ENCODE measurements at regions not wholly inside any gene's neighbourhood (a gene's known extent, or its start where the extent isn't known, plus 50 kb on each side); places are given as distances from the start of the nearest gene placed in this dataset.

DNA sequence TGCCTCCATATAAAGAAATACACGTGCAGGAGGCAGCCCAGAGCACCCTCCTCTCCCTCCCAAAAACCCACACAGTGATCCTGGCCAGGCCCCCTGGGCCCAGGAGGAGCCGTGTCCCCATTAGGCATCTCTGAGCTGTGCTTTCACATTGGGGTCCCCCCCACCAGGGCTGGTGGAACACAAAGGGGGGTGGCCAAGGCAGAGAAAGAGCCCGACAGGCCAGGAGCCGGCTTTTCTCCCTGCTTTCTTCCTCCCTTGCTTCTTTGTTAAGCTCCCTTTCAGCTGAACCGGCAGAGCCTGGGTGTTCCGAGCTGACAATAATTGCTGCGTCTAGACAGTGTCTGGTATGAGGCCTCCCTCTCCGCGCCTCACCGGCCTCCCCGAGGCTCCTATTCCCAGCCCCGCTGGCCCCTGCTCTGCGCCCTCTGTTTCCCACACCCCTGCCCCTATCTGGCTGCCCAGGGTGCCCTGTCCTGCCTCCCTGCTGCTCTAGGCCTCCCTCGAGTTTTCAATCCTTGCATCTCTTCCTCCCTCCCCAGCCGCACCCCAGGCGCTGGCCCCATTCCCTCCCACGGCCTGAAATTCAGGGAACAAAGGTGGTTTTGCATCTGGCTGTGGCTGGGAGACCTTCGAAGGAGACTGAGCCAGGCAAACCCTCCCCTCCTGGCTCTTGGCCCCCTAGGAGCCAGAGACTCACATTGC, 120.6 kb downstream of the C9orf50 start:
- H3K27ac ChIP-seq (ENCODE audit: low read depth, low read length) = peak overlapping the region; percentile 97
- H3K9me3 ChIP-seq (ENCODE audit: control insufficient read depth in 3 of 3, low read length in 3 of 3) = no peaks in the 10 kb centered on the region
- peak overlapping the region in 2 of 3 donors; percentile 40 to 62 for H3K9ac ChIP-seq (ENCODE audit: low read depth in 1 of 3, low read length in 3 of 3)
- H3K4me3 ChIP-seq (ENCODE audit: low read length in 3 of 3) = no peak overlapping the region
- H3K4me1 ChIP-seq (ENCODE audit: control insufficient read depth in 3 of 3, insufficient read depth in 3 of 3, low read length in 3 of 3) = peaks cover 26 to 41% (median 32%) of the 10 kb centered on the region in 3 donors
- no peaks in the 10 kb centered on the region for H3K27me3 ChIP-seq (ENCODE audit: control insufficient read depth in 3 of 3, insufficient read depth in 3 of 3, low read length in 3 of 3)
- H3K36me3 ChIP-seq (ENCODE audit: control insufficient read depth in 3 of 3, insufficient read depth in 3 of 3, low read length in 3 of 3) = peaks cover 0 to 12% (median 9%) of the 10 kb centered on the region in 3 donors

DNA sequence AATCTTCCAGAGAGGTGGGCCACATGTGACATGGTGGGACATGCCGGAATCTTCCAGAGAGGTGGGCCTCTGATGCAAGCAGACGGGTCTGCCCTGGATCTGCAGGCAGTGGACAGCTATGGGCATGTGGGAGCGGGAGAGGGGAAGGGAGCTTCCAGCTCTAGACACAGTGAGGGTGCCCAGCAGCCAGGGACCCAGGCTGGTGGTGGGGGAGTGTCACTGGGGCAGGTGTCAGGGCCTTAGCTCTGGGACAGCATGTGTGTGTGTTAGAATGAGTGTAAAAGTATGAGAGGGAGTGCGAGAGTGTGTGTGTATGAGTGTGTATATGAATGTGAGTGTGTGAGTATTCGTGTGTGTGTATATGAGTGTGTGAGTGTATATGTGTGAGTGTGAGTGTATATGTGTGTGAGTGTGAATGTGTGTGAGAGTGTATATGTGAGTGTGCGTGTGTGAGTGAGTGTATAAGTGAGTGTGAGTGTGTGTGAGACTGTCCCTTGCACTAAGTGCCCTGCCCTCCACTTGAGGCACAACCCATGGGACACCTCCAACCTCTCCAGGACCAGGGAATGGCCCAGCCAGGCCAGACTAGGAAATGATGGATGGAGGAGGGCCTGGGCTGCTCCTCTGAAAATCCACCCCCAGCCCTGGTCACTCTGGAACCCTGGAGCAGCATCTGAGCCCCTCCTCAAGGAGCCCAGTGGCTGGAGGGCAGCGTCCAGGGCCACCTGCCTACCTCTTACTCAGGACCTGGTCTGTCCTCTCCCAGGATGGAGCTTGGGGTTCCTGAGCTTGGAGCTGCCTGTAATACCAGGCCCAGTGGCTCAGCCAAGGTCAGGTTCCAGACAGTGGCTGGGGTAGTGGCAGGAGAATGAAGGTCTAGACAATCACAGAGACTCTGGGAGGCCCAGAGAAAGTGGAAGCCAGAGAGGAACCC, 122.2 kb downstream of the C9orf50 start:
- H3K27ac ChIP-seq (ENCODE audit: low read depth, low read length) = peak overlapping the region; percentile 97
- H3K27me3 ChIP-seq (ENCODE audit: control insufficient read depth in 3 of 3, insufficient read depth in 3 of 3, low read length in 3 of 3) = no peaks in the 10 kb centered on the region
- H3K9me3 ChIP-seq (ENCODE audit: control insufficient read depth in 3 of 3, low read length in 3 of 3) = no peaks in the 10 kb centered on the region
- peaks cover 0 to 7% (median 6%) of the 10 kb centered on the region in 3 donors for H3K36me3 ChIP-seq (ENCODE audit: control insufficient read depth in 3 of 3, insufficient read depth in 3 of 3, low read length in 3 of 3)
- H3K4me1 ChIP-seq (ENCODE audit: control insufficient read depth in 3 of 3, insufficient read depth in 3 of 3, low read length in 3 of 3) = peaks cover 30 to 51% (median 42%) of the 10 kb centered on the region in 3 donors
- H3K4me3 ChIP-seq (ENCODE audit: low read length in 3 of 3) = peak overlapping the region; percentile 60 to 82 (median 70)
- peak overlapping the region; percentile 83 to 97 (median 84) for H3K9ac ChIP-seq (ENCODE audit: low read depth in 1 of 3, low read length in 3 of 3)

DNA sequence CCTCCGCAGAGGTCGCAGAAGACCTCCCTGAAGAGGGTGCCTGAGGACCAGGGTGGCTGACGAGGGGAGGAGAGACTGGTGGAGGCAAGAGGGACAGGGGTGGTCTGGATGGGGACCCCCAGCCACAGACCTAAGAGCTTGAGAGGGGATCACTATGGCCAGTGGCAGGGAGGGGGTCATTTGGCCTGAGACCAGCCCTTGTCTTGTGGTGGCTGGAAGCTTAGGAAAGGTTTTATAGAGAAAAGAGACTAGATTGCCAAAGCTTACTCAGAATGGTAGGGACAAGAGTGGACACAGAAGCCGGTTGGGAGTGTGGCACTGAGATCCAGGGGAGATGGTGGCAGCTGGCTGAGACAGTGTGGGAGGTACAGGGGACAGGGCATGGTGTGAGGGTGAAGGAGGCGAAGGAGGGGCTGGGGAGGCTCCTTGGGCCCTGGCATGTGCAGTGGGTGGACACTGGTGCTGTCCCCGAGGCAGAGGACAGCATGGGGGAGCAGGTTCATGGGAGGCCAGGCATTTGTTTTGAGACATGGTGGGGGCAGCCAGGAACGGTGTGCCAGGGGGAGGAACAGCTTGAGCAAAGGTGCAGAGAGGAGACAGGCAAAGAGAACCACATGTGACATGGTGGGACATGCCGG, 123.0 kb downstream of the C9orf50 start:
- H3K36me3 ChIP-seq (ENCODE audit: control insufficient read depth in 3 of 3, insufficient read depth in 3 of 3, low read length in 3 of 3) = peaks cover 0 to 4% (median 3%) of the 10 kb centered on the region in 3 donors
- peak overlapping the region; percentile 60 to 82 (median 70) for H3K4me3 ChIP-seq (ENCODE audit: low read length in 3 of 3)
- peak overlapping the region; percentile 97 for H3K27ac ChIP-seq (ENCODE audit: low read depth, low read length)
- H3K9ac ChIP-seq (ENCODE audit: low read depth in 1 of 3, low read length in 3 of 3) = peak overlapping the region; percentile 83 to 97 (median 84)
- no peaks in the 10 kb centered on the region for H3K27me3 ChIP-seq (ENCODE audit: control insufficient read depth in 3 of 3, insufficient read depth in 3 of 3, low read length in 3 of 3)
- H3K9me3 ChIP-seq (ENCODE audit: control insufficient read depth in 3 of 3, low read length in 3 of 3) = no peaks in the 10 kb centered on the region
- H3K4me1 ChIP-seq (ENCODE audit: control insufficient read depth in 3 of 3, insufficient read depth in 3 of 3, low read length in 3 of 3) = peaks cover 30 to 58% (median 50%) of the 10 kb centered on the region in 3 donors

DNA sequence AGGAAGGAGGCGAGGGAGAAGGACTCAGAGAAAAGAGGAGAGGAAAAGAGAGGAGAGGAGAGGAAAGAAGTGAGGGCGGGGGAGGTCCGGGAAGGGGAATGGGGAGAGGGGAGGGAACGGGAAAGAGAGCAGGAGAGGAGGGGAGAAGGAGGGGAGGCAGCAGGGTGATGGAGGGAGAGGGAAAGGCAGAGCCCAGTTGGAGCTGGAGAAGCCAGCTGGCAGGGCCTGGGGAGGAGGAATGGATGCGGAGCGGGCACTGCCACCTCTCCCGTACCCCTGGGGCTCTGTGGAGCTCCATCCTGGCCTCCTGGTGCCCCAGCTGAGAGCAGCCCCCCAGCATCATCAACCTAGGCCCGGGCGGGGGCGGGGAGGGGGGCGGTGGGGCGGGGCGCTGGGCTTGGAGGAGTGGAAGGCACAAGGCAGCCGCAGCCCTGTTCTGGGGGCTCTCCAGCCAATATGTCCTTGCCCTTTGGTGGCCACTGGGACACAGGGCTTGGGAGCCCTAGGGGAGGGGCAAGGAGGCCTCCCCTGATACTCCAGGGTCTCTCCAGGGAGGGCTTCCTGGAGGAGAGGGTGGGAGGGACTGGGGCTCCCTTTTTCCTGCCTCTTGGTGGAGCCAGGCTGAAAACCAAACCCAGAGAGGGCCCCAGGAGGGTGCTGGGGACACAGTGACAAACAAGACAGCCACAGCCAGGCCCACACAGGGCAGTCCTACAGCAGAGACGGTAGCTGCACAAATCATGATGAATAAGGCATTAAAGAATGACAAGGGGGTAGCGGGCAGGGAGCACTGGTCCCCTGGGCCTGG, 123.7 kb downstream of the C9orf50 start:
- Histone ChIP-seq H3K9ac (ENCODE audit: low read depth in 1 of 3, low read length in 3 of 3) (peak overlapping the region; percentile 94 to 97 (median 95)), H3K4me3 (ENCODE audit: low read length in 3 of 3) (peak overlapping the region; percentile 82 to 92 (median 87)), H3K27me3 (ENCODE audit: control insufficient read depth in 3 of 3, insufficient read depth in 3 of 3, low read length in 3 of 3) (no peaks in the 10 kb centered on the region), H3K36me3 (ENCODE audit: control insufficient read depth in 3 of 3, insufficient read depth in 3 of 3, low read length in 3 of 3) (peaks cover 0 to 7% (median 6%) of the 10 kb centered on the region in 3 donors), H3K4me1 (ENCODE audit: control insufficient read depth in 3 of 3, insufficient read depth in 3 of 3, low read length in 3 of 3) (peaks cover 30 to 65% (median 55%) of the 10 kb centered on the region in 3 donors), H3K9me3 (ENCODE audit: control insufficient read depth in 3 of 3, low read length in 3 of 3) (no peaks in the 10 kb centered on the region), H3K27ac (ENCODE audit: low read depth, low read length) (peak overlapping the region; percentile 97)

DNA sequence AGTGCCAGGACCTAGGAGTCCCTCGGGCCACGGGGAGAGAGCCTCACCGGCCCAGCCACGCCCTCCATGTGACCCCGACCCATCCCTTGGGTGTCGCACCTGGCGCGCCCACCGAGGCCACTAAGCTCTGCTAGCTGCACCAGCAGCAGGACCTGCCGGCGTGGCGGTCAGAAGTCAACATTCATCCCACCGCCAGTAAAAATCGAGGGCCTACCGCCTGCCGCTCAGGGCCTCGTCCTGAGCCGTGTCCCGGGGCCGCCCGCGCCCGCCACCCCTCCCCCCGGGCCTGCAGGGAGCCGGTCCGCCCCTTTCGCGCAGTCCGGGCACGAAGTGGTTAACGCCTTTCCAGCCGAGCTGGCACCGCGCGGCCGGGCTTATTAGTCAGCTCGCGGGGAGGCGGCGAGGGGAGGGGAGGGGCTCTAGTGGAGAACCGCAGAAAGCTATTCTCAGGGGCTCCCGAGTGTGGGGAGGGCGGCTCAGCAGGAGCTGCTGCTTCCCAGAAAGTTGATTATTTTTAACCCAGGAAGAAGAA, 124.4 kb downstream of the C9orf50 start:
- H3K9ac ChIP-seq (ENCODE audit: low read depth in 1 of 3, low read length in 3 of 3) = peak overlapping the region; percentile 94 to 97 (median 95)
- peaks cover 0 to 8% (median 6%) of the 10 kb centered on the region in 3 donors for H3K36me3 ChIP-seq (ENCODE audit: control insufficient read depth in 3 of 3, insufficient read depth in 3 of 3, low read length in 3 of 3)
- peak overlapping the region; percentile 82 to 92 (median 87) for H3K4me3 ChIP-seq (ENCODE audit: low read length in 3 of 3)
- H3K27me3 ChIP-seq (ENCODE audit: control insufficient read depth in 3 of 3, insufficient read depth in 3 of 3, low read length in 3 of 3) = no peaks in the 10 kb centered on the region
- H3K4me1 ChIP-seq (ENCODE audit: control insufficient read depth in 3 of 3, insufficient read depth in 3 of 3, low read length in 3 of 3) = peaks cover 32 to 68% (median 60%) of the 10 kb centered on the region in 3 donors
- H3K9me3 ChIP-seq (ENCODE audit: control insufficient read depth in 3 of 3, low read length in 3 of 3) = no peaks in the 10 kb centered on the region
- H3K27ac ChIP-seq (ENCODE audit: low read depth, low read length) = peak overlapping the region; percentile 97

DNA sequence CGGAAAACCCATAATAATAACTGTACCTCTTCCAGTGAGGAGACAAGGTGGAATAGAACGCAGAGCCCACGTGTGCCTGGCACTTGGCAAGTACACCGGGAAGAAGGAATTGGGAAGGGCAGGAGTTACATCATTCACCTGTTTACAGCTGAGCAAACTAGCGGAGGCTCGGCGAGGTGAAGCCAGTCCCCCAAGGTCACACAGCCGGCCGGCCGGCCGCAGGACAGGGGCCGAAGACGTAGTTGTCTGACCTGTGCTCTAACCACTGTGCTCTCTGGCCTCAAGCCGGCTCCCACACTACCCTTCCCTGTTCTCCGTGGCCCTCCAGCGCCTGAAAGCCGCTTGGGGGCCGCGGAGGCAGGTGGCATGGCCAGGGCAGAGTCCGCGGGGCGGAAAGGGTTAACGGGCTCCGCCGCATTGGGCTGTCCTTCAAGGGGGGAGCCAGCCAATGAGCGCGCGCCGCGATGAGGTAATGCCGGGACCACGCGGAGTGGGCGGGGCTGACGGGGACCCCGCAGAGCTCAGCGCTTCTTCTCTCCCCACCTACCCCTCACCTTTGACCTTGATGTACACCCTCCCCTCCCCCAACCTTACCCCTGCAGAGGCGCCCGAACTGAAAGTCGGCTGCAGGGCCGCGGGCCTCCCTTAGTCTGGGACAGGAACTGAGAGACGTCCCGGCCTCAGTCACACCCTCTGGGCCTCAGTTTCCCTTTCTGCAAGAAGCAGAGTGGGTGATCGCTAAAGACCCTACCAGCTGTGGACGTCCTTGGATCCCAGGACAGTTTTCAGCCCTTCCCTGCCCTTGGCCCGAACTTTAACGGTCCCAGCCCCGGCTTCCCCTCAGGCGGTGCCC, 125.1 kb downstream of the C9orf50 start:
- H3K4me1 ChIP-seq (ENCODE audit: control insufficient read depth in 3 of 3, insufficient read depth in 3 of 3, low read length in 3 of 3) = peaks cover 38 to 75% (median 67%) of the 10 kb centered on the region in 3 donors
- H3K9ac ChIP-seq (ENCODE audit: low read depth in 1 of 3, low read length in 3 of 3) = peak overlapping the region; percentile 94 to 97 (median 95)
- H3K27ac ChIP-seq (ENCODE audit: low read depth, low read length) = peak overlapping the region; percentile 97
- peaks cover 0 to 8% (median 8%) of the 10 kb centered on the region in 3 donors for H3K36me3 ChIP-seq (ENCODE audit: control insufficient read depth in 3 of 3, insufficient read depth in 3 of 3, low read length in 3 of 3)
- peak overlapping the region; percentile 82 to 92 (median 87) for H3K4me3 ChIP-seq (ENCODE audit: low read length in 3 of 3)
- H3K9me3 ChIP-seq (ENCODE audit: control insufficient read depth in 3 of 3, low read length in 3 of 3) = no peaks in the 10 kb centered on the region
- H3K27me3 ChIP-seq (ENCODE audit: control insufficient read depth in 3 of 3, insufficient read depth in 3 of 3, low read length in 3 of 3) = no peaks in the 10 kb centered on the region

DNA sequence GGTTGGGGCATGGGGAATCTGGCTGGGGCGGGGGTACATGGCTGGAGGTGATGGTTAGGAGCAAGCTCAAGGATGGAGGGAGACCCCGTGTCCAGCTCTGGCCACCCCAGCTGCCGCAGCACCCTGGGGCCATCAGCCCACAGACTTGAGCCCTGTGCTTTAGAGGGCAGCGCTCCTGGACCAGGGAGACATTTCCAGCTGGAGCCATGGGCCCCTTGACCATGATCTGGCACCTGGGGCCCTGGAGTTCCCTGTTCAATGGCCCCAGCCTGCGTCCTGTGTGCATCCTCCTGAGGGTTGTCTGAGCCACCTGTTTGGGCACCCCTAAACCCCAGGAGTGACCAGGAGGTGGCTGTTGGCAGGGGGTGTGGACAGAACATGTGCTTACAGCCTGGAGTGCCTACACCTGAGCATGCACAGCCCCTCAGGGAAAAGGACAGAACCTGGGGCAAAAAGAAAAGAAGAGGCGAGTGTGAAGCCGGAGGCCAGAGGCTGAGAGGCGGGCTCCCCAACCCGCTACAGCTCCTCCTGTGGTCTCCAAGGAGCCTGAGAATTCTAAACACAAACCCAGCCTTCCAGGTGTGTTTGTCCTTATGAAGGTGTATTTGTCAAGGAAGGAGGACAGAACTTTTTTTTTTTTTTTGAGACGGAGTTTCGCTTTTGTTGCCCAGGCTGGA, 126.7 kb downstream of the C9orf50 start:
- peak overlapping the region in 2 of 3 donors; percentile 6 to 40 for H3K9ac ChIP-seq (ENCODE audit: low read depth in 1 of 3, low read length in 3 of 3)
- H3K9me3 ChIP-seq (ENCODE audit: control insufficient read depth in 3 of 3, low read length in 3 of 3) = no peaks in the 10 kb centered on the region
- H3K27me3 ChIP-seq (ENCODE audit: control insufficient read depth in 3 of 3, insufficient read depth in 3 of 3, low read length in 3 of 3) = no peaks in the 10 kb centered on the region
- H3K4me3 ChIP-seq (ENCODE audit: low read length in 3 of 3) = no peak overlapping the region
- peaks cover 0 to 13% (median 8%) of the 10 kb centered on the region in 3 donors for H3K36me3 ChIP-seq (ENCODE audit: control insufficient read depth in 3 of 3, insufficient read depth in 3 of 3, low read length in 3 of 3)
- peaks cover 45 to 79% (median 77%) of the 10 kb centered on the region in 3 donors for H3K4me1 ChIP-seq (ENCODE audit: control insufficient read depth in 3 of 3, insufficient read depth in 3 of 3, low read length in 3 of 3)
- peak overlapping the region; percentile 54 for H3K27ac ChIP-seq (ENCODE audit: low read depth, low read length)

DNA sequence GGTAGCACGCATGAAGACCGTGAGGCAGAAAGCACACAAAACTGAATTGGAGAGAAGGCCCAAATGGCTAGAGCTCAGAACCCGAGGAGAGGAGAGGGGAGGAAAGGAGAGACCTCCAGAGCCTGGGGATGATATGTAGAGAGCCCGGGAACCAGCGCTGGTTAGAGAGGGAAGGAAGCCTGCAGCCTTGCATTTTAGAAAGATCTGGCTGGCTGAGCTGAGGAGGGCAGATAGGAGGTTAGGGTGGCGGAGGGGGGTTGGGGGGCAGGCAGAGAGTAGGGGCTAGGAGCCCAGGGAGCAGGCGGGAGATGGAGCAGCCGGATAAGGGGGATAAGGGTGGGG, 127.2 kb downstream of the C9orf50 start:
- H3K4me1 ChIP-seq (ENCODE audit: control insufficient read depth in 3 of 3, insufficient read depth in 3 of 3, low read length in 3 of 3) = peaks cover 51 to 80% (median 77%) of the 10 kb centered on the region in 3 donors
- H3K27ac ChIP-seq (ENCODE audit: low read depth, low read length) = peak overlapping the region; percentile 54
- H3K9ac ChIP-seq (ENCODE audit: low read depth in 1 of 3, low read length in 3 of 3) = no peak overlapping the region
- H3K9me3 ChIP-seq (ENCODE audit: control insufficient read depth in 3 of 3, low read length in 3 of 3) = no peaks in the 10 kb centered on the region
- peaks cover 0 to 13% (median 8%) of the 10 kb centered on the region in 3 donors for H3K36me3 ChIP-seq (ENCODE audit: control insufficient read depth in 3 of 3, insufficient read depth in 3 of 3, low read length in 3 of 3)
- no peaks in the 10 kb centered on the region for H3K27me3 ChIP-seq (ENCODE audit: control insufficient read depth in 3 of 3, insufficient read depth in 3 of 3, low read length in 3 of 3)
- no peak overlapping the region for H3K4me3 ChIP-seq (ENCODE audit: low read length in 3 of 3)

Data from skeletal muscle tissue (tissue), 3 donors.